WTC11 (cell line): ENCODE measurements at regions not wholly inside any gene's neighbourhood (a gene's known extent, or its start where the extent isn't known, plus 50 kb on each side); places are given as distances from the start of the nearest gene placed in this dataset.

ENCODE experiments used
- ATAC-seq: fragments of 200-7000 bp; cut with Tn5 transposase; 2 replicates; pipeline ENCODE4 v1.10.0; 2021; ENCODE audit warnings: mild to moderate bottlenecking, moderate library complexity
- CTCF ChIA-PET: fragments of 300-600 bp; sonication (Branson Sonifier 250); formaldehyde crosslinking; loops from one replicate; lab custom pipeline; 2021; ENCODE audit warnings: antibody characterized with exemption; lab: Charles Lee
- POLR2A ChIA-PET: fragments of 350-600 bp; sonication (Branson Sonifier 250); formaldehyde crosslinking; loops from one replicate; lab custom pipeline; 2021; ENCODE audit warnings: antibody characterized with exemption; lab: Charles Lee
- DNase-seq: peaks from one replicate; pipeline ENCODE4 v3.0.0; 2021; ENCODE audit warnings: low spot score
- H3K27ac Mint-ChIP-seq: 2 replicates; pipeline ENCODE4 v1.8.0; 2021; ENCODE audit warnings: mixed read lengths
- H3K27me3 Mint-ChIP-seq: 2 replicates; pipeline ENCODE4 v1.8.0; 2021; ENCODE audit warnings: low read depth, mild to moderate bottlenecking, moderate library complexity, mixed read lengths
- H3K36me3 Mint-ChIP-seq: 2 replicates; pipeline ENCODE4 v1.8.0; 2021; ENCODE audit warnings: mixed read lengths
- H3K4me1 Mint-ChIP-seq: 2 replicates; pipeline ENCODE4 v1.8.0; 2022; ENCODE audit warnings: mixed read lengths
- H3K4me3 Mint-ChIP-seq: 2 replicates; pipeline ENCODE4 v1.8.0; 2021; ENCODE audit warnings: mild to moderate bottlenecking, moderate library complexity, mixed read lengths
- H3K9me3 Mint-ChIP-seq: 2 replicates; pipeline ENCODE4 v1.8.0; 2021; ENCODE audit warnings: mixed read lengths
- AR ChIP-seq: fragments of 250-450 bp; sonication (Bioruptor Pico); IDR thresholded peaks from 2 replicates; pipeline ENCODE4 v1.9.0; 2021; ENCODE audit warnings: mild to moderate bottlenecking
- ATF1 ChIP-seq: sonication (generic); formaldehyde crosslinking; IDR thresholded peaks from 2 replicates; pipeline ENCODE4 v1.8.1; 2023; ENCODE audit warnings: mild to moderate bottlenecking, moderate library complexity, missing genetic modification reagents
- CBFB ChIP-seq: sonication (generic); formaldehyde crosslinking; IDR thresholded peaks from 2 replicates; pipeline ENCODE4 v1.8.1; 2022; ENCODE audit warnings: mild to moderate bottlenecking, low read depth, missing genetic modification reagents
- E2F5 ChIP-seq: sonication (generic); formaldehyde crosslinking; IDR thresholded peaks from 2 replicates; pipeline ENCODE4 v1.8.1; 2022; ENCODE audit warnings: mild to moderate bottlenecking, moderate library complexity, missing genetic modification reagents
- ELF4 ChIP-seq: sonication (generic); formaldehyde crosslinking; IDR thresholded peaks from 2 replicates; pipeline ENCODE4 v1.8.1; 2022; ENCODE audit warnings: low read depth, mild to moderate bottlenecking, moderate library complexity, missing genetic modification reagents
- FOXJ3 ChIP-seq: sonication (generic); formaldehyde crosslinking; IDR thresholded peaks from 2 replicates; pipeline ENCODE4 v1.9.0; 2021; ENCODE audit warnings: missing genetic modification reagents, mild to moderate bottlenecking, borderline replicate concordance
- FOXK1 ChIP-seq: sonication (generic); formaldehyde crosslinking; IDR thresholded peaks from 2 replicates; pipeline ENCODE4 v1.8.0; 2022; ENCODE audit warnings: mild to moderate bottlenecking, moderate library complexity, missing genetic modification reagents
- FOXP4 ChIP-seq: sonication (generic); formaldehyde crosslinking; IDR thresholded peaks from 2 replicates; pipeline ENCODE4 v1.8.0; 2022; ENCODE audit warnings: mild to moderate bottlenecking, missing genetic modification reagents
- GABPB1 ChIP-seq: sonication (generic); formaldehyde crosslinking; IDR thresholded peaks from 2 replicates; pipeline ENCODE4 v1.8.1; 2023; ENCODE audit warnings: mild to moderate bottlenecking, missing genetic modification reagents
- HMGA2 ChIP-seq: fragments of 250-450 bp; sonication (Bioruptor Pico); IDR thresholded peaks from 2 replicates; pipeline ENCODE4 v1.4.0; 2021; ENCODE audit warnings: mild to moderate bottlenecking, moderate library complexity
- JAZF1 ChIP-seq: fragments of 250-450 bp; sonication (Bioruptor Pico); IDR thresholded peaks from 2 replicates; pipeline ENCODE4 v1.9.0; 2021; ENCODE audit warnings: moderate library complexity, mild to moderate bottlenecking, inconsistent platforms
- SOX15 ChIP-seq: fragments of 250-450 bp; sonication (Bioruptor Pico); IDR thresholded peaks from 2 replicates; pipeline ENCODE4 v1.9.0; 2021; ENCODE audit warnings: mild to moderate bottlenecking
- STAT6 ChIP-seq: sonication (generic); formaldehyde crosslinking; conservative IDR thresholded peaks from 2 replicates; pipeline ENCODE4 v1.8.1; 2023; ENCODE audit warnings: mild to moderate bottlenecking, low read depth, missing genetic modification reagents, moderate library complexity
- TEAD4 ChIP-seq: sonication (generic); formaldehyde crosslinking; IDR thresholded peaks from 2 replicates; pipeline ENCODE4 v1.8.0; 2022; ENCODE audit warnings: mild to moderate bottlenecking, missing genetic modification reagents
- USF2 ChIP-seq: sonication (generic); formaldehyde crosslinking; IDR thresholded peaks from 2 replicates; pipeline ENCODE4 v1.8.1; 2023; ENCODE audit warnings: mild to moderate bottlenecking, missing genetic modification reagents, moderate library complexity
- ZNF219 ChIP-seq: sonication (generic); formaldehyde crosslinking; IDR thresholded peaks from 2 replicates; pipeline ENCODE4 v1.8.0; 2023; ENCODE audit warnings: missing genetic modification reagents, mild to moderate bottlenecking, borderline replicate concordance
- ZNF396 ChIP-seq: fragments of 250-450 bp; sonication (Bioruptor Pico); IDR thresholded peaks from 2 replicates; pipeline ENCODE4 v1.8.0; 2021; ENCODE audit warnings: mild to moderate bottlenecking, moderate library complexity, borderline replicate concordance
- ZNF416 ChIP-seq: fragments of 250-450 bp; sonication (Bioruptor Pico); IDR thresholded peaks from 2 replicates; pipeline ENCODE4 v1.9.0; 2021; ENCODE audit warnings: mild to moderate bottlenecking, inconsistent platforms
- TF ChIP-seq, protein P1 (sequence below): sonication (generic); formaldehyde crosslinking; IDR thresholded peaks from 2 replicates; pipeline ENCODE4 v1.8.0; 2022; ENCODE audit warnings: mild to moderate bottlenecking, missing genetic modification reagents
- TF ChIP-seq, protein P2 (sequence below): sonication (generic); formaldehyde crosslinking; IDR thresholded peaks from 2 replicates; pipeline ENCODE4 v1.8.0; 2022; ENCODE audit warnings: mild to moderate bottlenecking, missing genetic modification reagents

- no peak overlapping the region for H3K4me3 Mint-ChIP-seq
- TF ChIP-seq ZNF416 (no peak), ZNF396 (CRISPR knock-in tag) (no peak), USF2 (CRISPR knock-in tag) (no peak), FOXP4 (CRISPR knock-in tag) (no peak), TEAD4 (CRISPR knock-in tag) (no peak), FOXK1 (CRISPR knock-in tag) (no peak), HMGA2 (no peak), FOXJ3 (CRISPR knock-in tag) (no peak), E2F5 (no peak), ATF1 (CRISPR knock-in tag) (no peak), CBFB (CRISPR knock-in tag) (no peak), AR (CRISPR knock-in tag) (no peak), GABPB1 (CRISPR knock-in tag) (no peak), ELF4 (no peak), SOX15 (CRISPR knock-in tag) (no peak), STAT6 (CRISPR knock-in tag) (no peak), JAZF1 (CRISPR knock-in tag) (no peak), ZNF219 (CRISPR knock-in tag) (no peak)
- TF ChIP-seq, protein P1, sequence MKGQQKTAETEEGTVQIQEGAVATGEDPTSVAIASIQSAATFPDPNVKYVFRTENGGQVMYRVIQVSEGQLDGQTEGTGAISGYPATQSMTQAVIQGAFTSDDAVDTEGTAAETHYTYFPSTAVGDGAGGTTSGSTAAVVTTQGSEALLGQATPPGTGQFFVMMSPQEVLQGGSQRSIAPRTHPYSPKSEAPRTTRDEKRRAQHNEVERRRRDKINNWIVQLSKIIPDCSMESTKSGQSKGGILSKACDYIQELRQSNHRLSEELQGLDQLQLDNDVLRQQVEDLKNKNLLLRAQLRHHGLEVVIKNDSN (CRISPR knock-in tag) = no peak
- TF ChIP-seq, protein P2, sequence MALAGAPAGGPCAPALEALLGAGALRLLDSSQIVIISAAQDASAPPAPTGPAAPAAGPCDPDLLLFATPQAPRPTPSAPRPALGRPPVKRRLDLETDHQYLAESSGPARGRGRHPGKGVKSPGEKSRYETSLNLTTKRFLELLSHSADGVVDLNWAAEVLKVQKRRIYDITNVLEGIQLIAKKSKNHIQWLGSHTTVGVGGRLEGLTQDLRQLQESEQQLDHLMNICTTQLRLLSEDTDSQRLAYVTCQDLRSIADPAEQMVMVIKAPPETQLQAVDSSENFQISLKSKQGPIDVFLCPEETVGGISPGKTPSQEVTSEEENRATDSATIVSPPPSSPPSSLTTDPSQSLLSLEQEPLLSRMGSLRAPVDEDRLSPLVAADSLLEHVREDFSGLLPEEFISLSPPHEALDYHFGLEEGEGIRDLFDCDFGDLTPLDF = no peak
- DNase-seq (no peak), ATAC-seq (no peak)
- POLR2A ChIA-PET = no interaction called here
- peaks cover 16% of the 10 kb centered on the region for H3K9me3 Mint-ChIP-seq
- CTCF ChIA-PET = no interaction called here
- peaks cover 36% of the 10 kb centered on the region for H3K4me1 Mint-ChIP-seq
- H3K27me3 Mint-ChIP-seq = no peaks in the 10 kb centered on the region; the same call in 1 of the 2 replicates
- no peaks in the 10 kb centered on the region for H3K36me3 Mint-ChIP-seq
- H3K27ac Mint-ChIP-seq = no peak overlapping the region
Observed at GRCh38 chr5:148926207-148926606, 99.8 kb downstream of the ADRB2 start.
